ENCODE measurements at regions not wholly inside any gene's neighbourhood (a gene's known extent, or its start where the extent isn't known, plus 50 kb on each side); places are given as distances from the start of the nearest gene placed in this dataset.

- TF ChIP-seq EGR1 (IDR thresholded peaks at IDR 0.05) (no peak), USF1 (IDR thresholded peaks at IDR 0.05) (no peak), YY1 (IDR thresholded peaks at IDR 0.05; ENCODE audit: low read depth) (no peak), FOXM1 (IDR thresholded peaks at IDR 0.05; ENCODE audit: borderline replicate concordance, low read depth) (no peak), TEAD4 (IDR thresholded peaks at IDR 0.05) (no peak), TCF12 (IDR thresholded peaks at IDR 0.05; ENCODE audit: low read depth) (no peak), CREB1 (IDR thresholded peaks at IDR 0.05; ENCODE audit: low read depth) (no peak), MAX (IDR thresholded peaks at IDR 0.05) (no peak), NFIC (IDR thresholded peaks at IDR 0.05) (no peak), RAD21 (IDR thresholded peaks at IDR 0.05; ENCODE audit: low read depth) (no peak), CEBPB (IDR thresholded peaks at IDR 0.05) (no peak), ZBTB7A (IDR thresholded peaks at IDR 0.05; ENCODE audit: low read depth) (no peak), REST (IDR thresholded peaks at IDR 0.05; ENCODE audit: low read depth) (no peak), EP300 (IDR thresholded peaks at IDR 0.05; ENCODE audit: borderline replicate concordance) (no peak), TAF1 (IDR thresholded peaks at IDR 0.05; ENCODE audit: low read depth) (no peak)
These were observed 118.8 kb upstream of the LHCGR start for GRCh38 chr2:48874282-48874681.

GRCh38 chr2:48873666-48874065 is 118.1 kb upstream of the LHCGR start:
- TF ChIP-seq EP300 (IDR thresholded peaks at IDR 0.05; ENCODE audit: borderline replicate concordance), result no peak
- TF ChIP-seq EGR1 (IDR thresholded peaks at IDR 0.05), result no peak
- TF ChIP-seq FOXM1 (IDR thresholded peaks at IDR 0.05; ENCODE audit: borderline replicate concordance, low read depth), result no peak
- no peak for TF ChIP-seq CREB1 (IDR thresholded peaks at IDR 0.05; ENCODE audit: low read depth)
- TF ChIP-seq ZBTB7A (IDR thresholded peaks at IDR 0.05; ENCODE audit: low read depth), result no peak
- TF ChIP-seq CEBPB (IDR thresholded peaks at IDR 0.05), result no peak
- no peak for TF ChIP-seq TAF1 (IDR thresholded peaks at IDR 0.05; ENCODE audit: low read depth)
- TF ChIP-seq MAX (IDR thresholded peaks at IDR 0.05), result no peak

GRCh38 chr2:48870942-48871341 is 115.4 kb upstream of the LHCGR start:
- no peak for TF ChIP-seq TCF12 (IDR thresholded peaks at IDR 0.05; ENCODE audit: low read depth)
- TF ChIP-seq CREB1 (IDR thresholded peaks at IDR 0.05; ENCODE audit: low read depth), result no peak
- no peak for TF ChIP-seq ZBTB7A (IDR thresholded peaks at IDR 0.05; ENCODE audit: low read depth)
- no peak for TF ChIP-seq TEAD4 (IDR thresholded peaks at IDR 0.05)
- TF ChIP-seq REST (IDR thresholded peaks at IDR 0.05; ENCODE audit: low read depth), result no peak
- no peak for TF ChIP-seq EGR1 (IDR thresholded peaks at IDR 0.05)
- TF ChIP-seq NFIC (IDR thresholded peaks at IDR 0.05), result no peak
- no peak for TF ChIP-seq EP300 (IDR thresholded peaks at IDR 0.05; ENCODE audit: borderline replicate concordance)
- no peak for TF ChIP-seq YY1 (IDR thresholded peaks at IDR 0.05; ENCODE audit: low read depth)
- no peak for TF ChIP-seq USF1 (IDR thresholded peaks at IDR 0.05)

- TF ChIP-seq NFIC (IDR thresholded peaks at IDR 0.05), result no peak
These were observed 115.0 kb upstream of the LHCGR start for GRCh38 chr2:48870503-48870902.

- TF ChIP-seq CREB1 (IDR thresholded peaks at IDR 0.05; ENCODE audit: low read depth) (no peak), TCF12 (IDR thresholded peaks at IDR 0.05; ENCODE audit: low read depth) (no peak), TEAD4 (IDR thresholded peaks at IDR 0.05) (no peak), CEBPB (IDR thresholded peaks at IDR 0.05) (no peak), REST (IDR thresholded peaks at IDR 0.05; ENCODE audit: low read depth) (no peak), ZBTB7A (IDR thresholded peaks at IDR 0.05; ENCODE audit: low read depth) (no peak), USF1 (IDR thresholded peaks at IDR 0.05) (no peak), EP300 (IDR thresholded peaks at IDR 0.05; ENCODE audit: borderline replicate concordance) (no peak)
These were observed 110.2 kb upstream of the LHCGR start for GRCh38 chr2:48865704-48866103.

All from Ishikawa (cell line).